Adipocyte (in vitro differentiated cells): ENCODE measurements at regions not wholly inside any gene's neighbourhood (a gene's known extent, or its start where the extent isn't known, plus 50 kb on each side); places are given as distances from the start of the nearest gene placed in this dataset.

ENCODE experiments used
- DNase-seq: peaks from one replicate; pipeline ENCODE4 v3.0.0-alpha.2; 2015; ENCODE audit warnings: low read depth
- H3K27me3 ChIP-seq: replicated peaks from 2 replicates; pipeline ENCODE4 v1.7.0; 2013; ENCODE audit warnings: mild to moderate bottlenecking, low read length, moderate library complexity; ENCODE audit not compliant: control insufficient read depth, insufficient read depth
- H3K36me3 ChIP-seq: 2 replicates; pipeline ENCODE4 v1.7.0; 2013; ENCODE audit warnings: low read length, mild to moderate bottlenecking, moderate library complexity; ENCODE audit not compliant: control insufficient read depth, insufficient read depth, severe bottlenecking
- H3K4me1 ChIP-seq: 2 replicates; pipeline ENCODE4 v1.7.0; 2013; ENCODE audit warnings: mild to moderate bottlenecking, low read length, moderate library complexity; ENCODE audit not compliant: control insufficient read depth, insufficient read depth
- H3K4me3 ChIP-seq: 2 replicates; pipeline ENCODE4 v1.7.0; 2013; ENCODE audit warnings: mild to moderate bottlenecking, low read length, moderate library complexity
- H3K9ac ChIP-seq: 2 replicates; pipeline ENCODE4 v1.7.0; 2013; ENCODE audit warnings: mild to moderate bottlenecking, low read length, moderate library complexity
- H3K9me3 ChIP-seq: 2 replicates; pipeline ENCODE4 v1.7.0; 2013; ENCODE audit warnings: mild to moderate bottlenecking, low read length, moderate library complexity; ENCODE audit not compliant: control insufficient read depth

DNA sequence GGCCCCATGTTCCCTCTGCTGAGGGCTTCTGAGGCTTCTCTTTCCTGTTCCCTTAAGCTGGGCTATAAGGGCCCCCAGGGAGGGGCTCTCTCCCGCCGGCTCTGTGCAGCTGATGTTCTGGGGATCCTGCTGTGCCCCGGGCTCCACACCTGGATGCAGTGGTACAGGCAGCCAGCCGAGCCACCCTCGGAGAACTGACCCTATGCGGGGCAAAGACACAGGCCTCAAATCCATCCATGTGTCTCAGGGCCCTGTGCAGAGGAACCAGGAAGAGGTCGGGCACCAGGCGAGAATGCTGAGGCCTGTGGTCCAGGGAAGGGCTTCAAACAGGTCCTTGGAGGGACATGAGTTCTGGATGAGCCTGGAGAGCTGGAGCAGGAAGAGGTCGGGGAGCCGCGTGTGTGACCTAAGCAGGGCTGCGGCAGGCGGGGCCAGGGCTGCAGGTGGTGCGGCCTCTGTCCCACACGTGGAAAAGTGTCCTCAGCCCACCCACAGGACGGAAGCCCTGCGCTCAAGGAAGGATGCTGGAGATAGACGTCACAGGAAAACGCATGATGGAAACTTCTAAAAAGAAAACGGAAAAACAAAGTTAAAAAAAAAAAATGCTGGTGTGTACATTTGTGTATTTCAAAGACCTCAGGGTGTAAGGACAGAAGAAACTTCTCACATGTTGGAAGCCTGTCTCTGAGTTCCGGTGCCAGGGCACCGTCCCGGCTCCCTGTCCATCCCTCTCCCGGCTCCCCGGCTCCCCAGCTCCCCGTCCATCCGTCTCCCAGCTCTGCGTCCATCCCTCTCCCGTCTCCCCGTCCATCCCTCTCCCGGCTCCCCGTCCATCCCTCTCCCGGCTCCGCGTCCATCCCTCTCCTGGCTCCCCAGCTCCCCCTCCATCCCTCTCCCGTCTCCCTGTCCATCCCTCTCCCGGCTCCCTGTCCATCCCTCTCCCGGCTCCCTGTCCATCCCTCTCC lies 1149.2 kb downstream of the BRD1 start:
- no peak for DNase-seq
- Histone ChIP-seq H3K9ac (no peak overlapping the region), H3K27me3 (no peaks in the 10 kb centered on the region), H3K9me3 (peaks cover 1% of the 10 kb centered on the region), H3K36me3 (no peaks in the 10 kb centered on the region), H3K4me1 (no peaks in the 10 kb centered on the region), H3K4me3 (no peak overlapping the region)

DNA sequence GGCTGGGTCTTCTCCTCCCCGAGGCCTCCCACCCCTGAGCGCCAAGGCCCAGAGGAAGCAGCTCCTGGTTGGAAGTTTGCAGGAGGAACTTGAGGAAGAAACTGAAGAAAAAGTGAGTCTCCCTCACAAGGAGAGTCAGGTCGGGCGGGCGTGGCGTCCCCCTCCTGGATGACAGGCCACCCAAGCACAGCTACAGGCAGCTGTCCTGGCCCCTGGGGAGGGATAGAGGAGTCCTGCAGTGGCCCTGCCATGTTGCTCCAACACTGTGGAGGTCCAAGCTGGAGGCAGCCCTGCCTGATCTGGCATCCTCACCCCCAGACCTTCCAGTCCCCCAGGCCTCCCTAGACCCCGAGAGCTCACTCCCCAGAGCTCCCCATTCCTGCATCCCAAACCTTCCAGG lies 1150.1 kb downstream of the BRD1 start:
- DNase-seq = no peak

GRCh38 chr22:48677168-48677520 lies 1150.5 kb downstream of the BRD1 start:
- Histone ChIP-seq H3K9me3 (peaks cover 14% of the 10 kb centered on the region), H3K4me3 (no peak overlapping the region), H3K36me3 (no peaks in the 10 kb centered on the region), H3K27me3 (no peaks in the 10 kb centered on the region), H3K9ac (no peak overlapping the region), H3K4me1 (no peaks in the 10 kb centered on the region)
- DNase-seq = no peak

More for the DNA sequence above, 1150.1 kb downstream of the BRD1 start:
- H3K4me1 ChIP-seq = no peaks in the 10 kb centered on the region
- H3K9ac ChIP-seq = no peak overlapping the region
- peaks cover 10% of the 10 kb centered on the region for H3K9me3 ChIP-seq
- H3K27me3 ChIP-seq = no peaks in the 10 kb centered on the region
- H3K36me3 ChIP-seq = no peaks in the 10 kb centered on the region
- no peak overlapping the region for H3K4me3 ChIP-seq

- Histone ChIP-seq H3K4me3 (no peak overlapping the region), H3K4me1 (no peaks in the 10 kb centered on the region), H3K36me3 (no peaks in the 10 kb centered on the region), H3K9ac (no peak overlapping the region), H3K27me3 (no peaks in the 10 kb centered on the region), H3K9me3 (peaks cover 21% of the 10 kb centered on the region)
- DNase-seq = no peak
Observed at GRCh38 chr22:48676266-48677167, 1151.2 kb downstream of the BRD1 start.

GRCh38 chr22:48675830-48676145 lies 1151.9 kb downstream of the BRD1 start:
- Histone ChIP-seq H3K4me1 (no peaks in the 10 kb centered on the region), H3K9ac (no peak overlapping the region), H3K36me3 (no peaks in the 10 kb centered on the region), H3K27me3 (no peaks in the 10 kb centered on the region), H3K4me3 (no peak overlapping the region), H3K9me3 (peaks cover 21% of the 10 kb centered on the region)
- no peak for DNase-seq

- no peaks in the 10 kb centered on the region for H3K27me3 ChIP-seq
Observed at GRCh38 chr22:48675141-48675829, 1152.4 kb downstream of the BRD1 start.

GRCh38 chr22:48673806-48674500 lies 1153.7 kb downstream of the BRD1 start:
- no peak overlapping the region for H3K9ac ChIP-seq
- no peak for DNase-seq
- no peaks in the 10 kb centered on the region for H3K27me3 ChIP-seq
- no peaks in the 10 kb centered on the region for H3K36me3 ChIP-seq
- peaks cover 21% of the 10 kb centered on the region for H3K9me3 ChIP-seq
- no peaks in the 10 kb centered on the region for H3K4me1 ChIP-seq
- no peak overlapping the region for H3K4me3 ChIP-seq

More at GRCh38 chr22:48675141-48675829, 1152.4 kb downstream of the BRD1 start:
- no peak overlapping the region for H3K4me3 ChIP-seq
- H3K9ac ChIP-seq = no peak overlapping the region
- H3K4me1 ChIP-seq = no peaks in the 10 kb centered on the region
- DNase-seq = no peak
- H3K36me3 ChIP-seq = no peaks in the 10 kb centered on the region
- H3K9me3 ChIP-seq = peaks cover 21% of the 10 kb centered on the region

- DNase-seq = no peak
- Histone ChIP-seq H3K27me3 (no peaks in the 10 kb centered on the region), H3K4me1 (no peaks in the 10 kb centered on the region), H3K9ac (no peak overlapping the region), H3K4me3 (no peak overlapping the region), H3K9me3 (peaks cover 21% of the 10 kb centered on the region), H3K36me3 (no peaks in the 10 kb centered on the region)
Observed at GRCh38 chr22:48672387-48672786, 1155.3 kb downstream of the BRD1 start.

DNA sequence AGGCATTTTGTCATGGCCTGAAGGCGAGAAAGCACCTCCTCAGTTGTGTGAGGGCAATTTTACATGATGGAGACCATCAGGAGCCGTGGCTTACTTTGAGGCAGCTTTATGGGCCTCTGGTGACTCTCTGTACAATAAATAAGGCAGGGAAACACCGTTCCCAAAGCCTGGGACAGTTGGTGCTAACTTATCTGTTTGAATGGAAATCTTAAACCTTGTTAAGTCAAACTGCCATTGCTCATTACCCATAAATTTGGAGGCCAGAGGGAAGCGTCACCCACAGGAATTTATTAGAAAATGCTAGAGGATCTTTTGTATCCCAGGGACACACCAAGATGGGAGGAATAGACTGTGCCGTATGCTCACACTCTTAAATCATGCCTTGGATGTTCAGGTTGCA lies 1156.9 kb downstream of the BRD1 start:
- DNase-seq = no peak
- Histone ChIP-seq H3K36me3 (no peaks in the 10 kb centered on the region), H3K4me3 (no peak overlapping the region), H3K4me1 (no peaks in the 10 kb centered on the region), H3K9me3 (peaks cover 21% of the 10 kb centered on the region), H3K27me3 (no peaks in the 10 kb centered on the region), H3K9ac (no peak overlapping the region)

GRCh38 chr22:48669986-48670716 lies 1157.5 kb downstream of the BRD1 start:
- Histone ChIP-seq H3K4me1 (no peaks in the 10 kb centered on the region), H3K4me3 (no peak overlapping the region), H3K9ac (no peak overlapping the region), H3K27me3 (no peaks in the 10 kb centered on the region), H3K36me3 (no peaks in the 10 kb centered on the region), H3K9me3 (peaks cover 21% of the 10 kb centered on the region)
- DNase-seq = no peak
